ENCODE measurements at regions not wholly inside any gene's neighbourhood (a gene's known extent, or its start where the extent isn't known, plus 50 kb on each side); places are given as distances from the start of the nearest gene placed in this dataset.

DNA sequence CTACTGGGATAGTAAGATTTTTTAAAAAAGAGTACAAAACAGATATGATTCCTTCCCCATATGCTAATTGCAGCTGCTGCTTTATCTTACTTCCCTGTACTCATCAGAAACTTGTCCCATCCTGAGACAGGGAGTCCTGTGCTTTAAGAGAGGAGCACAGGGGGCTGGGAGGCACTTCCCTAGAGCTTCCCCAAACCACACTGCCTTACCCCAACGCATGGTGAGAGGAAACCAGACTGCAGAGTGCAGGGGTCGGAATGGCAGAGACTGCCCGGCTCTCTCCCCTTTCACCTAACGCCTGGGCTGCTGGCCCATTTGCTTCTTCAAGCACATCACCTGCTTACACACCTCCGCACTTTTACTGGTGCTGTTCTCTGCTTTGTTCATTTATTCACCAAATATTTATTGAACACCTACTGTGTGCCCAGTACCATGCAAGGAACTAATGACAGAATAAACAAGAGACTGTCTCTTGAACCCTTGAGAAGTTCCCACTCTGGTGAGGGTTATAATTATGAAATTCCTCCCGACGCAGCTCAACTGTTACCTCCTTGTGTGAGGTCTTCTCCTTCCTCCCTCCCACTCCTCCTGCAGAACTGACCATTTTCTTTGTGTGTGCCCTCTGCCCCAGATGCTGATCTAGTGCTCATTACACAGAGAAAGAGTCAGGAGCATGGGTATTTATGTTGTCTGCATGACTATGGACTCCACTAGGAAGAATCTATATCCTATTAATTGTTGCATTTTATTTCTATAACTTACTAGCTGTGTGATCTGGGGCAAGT, 289.7 kb downstream of the TCF7L2 start:
- in situ Hi-C loops (cut with HindIII; ENCODE audit: low pct_unique_long_range_greater_than_20kb, low sequenced_read_pairs), result no loop called here
- no peak for TF ChIP-seq JUND (IDR thresholded peaks at IDR 0.05; ENCODE audit: low read depth)
- DNase-seq (ENCODE audit: low read depth in 1 of 2, low spot score in 1 of 2), result no peak

DNA sequence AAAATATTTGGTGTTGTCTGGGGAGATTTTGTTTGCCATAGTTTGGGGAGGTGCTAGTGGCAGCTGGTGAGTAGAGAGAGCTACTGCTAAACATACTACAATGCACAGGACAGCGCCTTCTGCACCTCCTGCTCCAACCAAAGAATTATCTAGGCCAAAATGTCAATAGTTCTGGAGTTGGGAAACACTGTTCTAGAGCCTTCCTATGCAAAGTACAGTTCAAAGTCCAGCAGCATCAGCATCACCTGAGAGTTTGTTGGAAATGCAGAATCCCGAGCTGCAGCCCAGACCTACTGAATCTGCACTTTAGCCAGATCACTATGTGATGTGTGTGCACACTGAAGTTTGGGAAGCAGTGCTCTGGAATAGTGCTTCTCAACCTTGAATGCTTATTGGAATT, 290.7 kb downstream of the TCF7L2 start:
- DNase-seq (ENCODE audit: low read depth in 1 of 2, low spot score in 1 of 2), result no peak
- in situ Hi-C loops (cut with HindIII; ENCODE audit: low pct_unique_long_range_greater_than_20kb, low sequenced_read_pairs), result no loop called here
- TF ChIP-seq JUND (IDR thresholded peaks at IDR 0.05; ENCODE audit: low read depth), result no peak

- no peak for DNase-seq (ENCODE audit: low read depth in 1 of 2, low spot score in 1 of 2)
- TF ChIP-seq JUND (IDR thresholded peaks at IDR 0.05; ENCODE audit: low read depth), result no peak
- in situ Hi-C loops (cut with HindIII; ENCODE audit: low pct_unique_long_range_greater_than_20kb, low sequenced_read_pairs), result no loop called here
These were observed 291.7 kb downstream of the TCF7L2 start for GRCh38 chr10:113241599-113242360.

- in situ Hi-C loops (cut with HindIII; ENCODE audit: low pct_unique_long_range_greater_than_20kb, low sequenced_read_pairs), result no loop called here
- no peak for DNase-seq (ENCODE audit: low read depth in 1 of 2, low spot score in 1 of 2)
- no peak for TF ChIP-seq JUND (IDR thresholded peaks at IDR 0.05; ENCODE audit: low read depth)
These were observed 293.3 kb downstream of the TCF7L2 start for GRCh38 chr10:113243311-113243710.

DNA sequence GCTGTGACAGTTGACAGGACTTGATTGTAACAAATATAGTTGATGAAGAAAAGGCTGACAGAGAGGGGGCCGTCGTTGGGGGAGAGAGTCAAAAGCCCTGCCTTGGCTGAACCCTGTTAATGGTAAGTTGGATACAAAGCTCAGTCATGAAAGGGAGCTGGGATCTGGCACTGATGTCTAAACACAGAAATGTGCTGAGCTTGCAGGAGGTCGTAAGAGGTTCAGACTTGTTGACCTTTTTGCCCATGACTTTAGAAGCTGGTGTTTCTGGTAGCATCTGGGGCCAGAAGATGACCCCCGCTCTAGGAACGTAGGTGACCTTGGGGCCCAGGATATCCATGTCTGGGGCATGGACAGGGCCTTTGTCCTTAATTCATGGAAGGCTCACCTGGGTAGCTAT, 294.7 kb downstream of the TCF7L2 start:
- in situ Hi-C loops (cut with HindIII; ENCODE audit: low pct_unique_long_range_greater_than_20kb, low sequenced_read_pairs), result no loop called here

DNA sequence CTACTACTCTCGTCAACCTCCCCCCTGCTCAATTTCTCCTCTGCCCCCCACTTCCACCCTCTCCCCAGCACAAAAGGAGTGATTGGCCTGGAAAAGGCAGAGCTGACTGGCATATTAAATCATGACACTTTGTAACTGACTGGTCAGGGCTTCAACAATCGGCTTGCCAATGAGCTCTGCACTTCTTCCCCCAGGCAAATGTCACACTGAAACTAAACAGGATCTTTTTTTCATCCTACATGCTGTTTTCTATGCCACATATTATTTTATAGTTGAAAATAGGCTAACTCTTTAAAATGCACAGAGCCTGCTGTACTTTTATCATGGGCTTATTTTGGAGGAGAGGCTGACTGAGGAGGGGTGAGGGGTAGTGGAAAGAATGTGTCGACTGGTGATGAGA, 295.2 kb downstream of the TCF7L2 start:
- in situ Hi-C loops (cut with HindIII; ENCODE audit: low pct_unique_long_range_greater_than_20kb, low sequenced_read_pairs), result no loop called here
- TF ChIP-seq JUND (IDR thresholded peaks at IDR 0.05; ENCODE audit: low read depth), result no peak
- DNase-seq (ENCODE audit: low read depth in 1 of 2, low spot score in 1 of 2), result no peak

More for the DNA sequence above, 294.7 kb downstream of the TCF7L2 start:
- no peak for TF ChIP-seq JUND (IDR thresholded peaks at IDR 0.05; ENCODE audit: low read depth)
- no peak for DNase-seq (ENCODE audit: low read depth in 1 of 2, low spot score in 1 of 2)

- in situ Hi-C loops (cut with HindIII; ENCODE audit: low pct_unique_long_range_greater_than_20kb, low sequenced_read_pairs), result no loop called here
- TF ChIP-seq JUND (IDR thresholded peaks at IDR 0.05; ENCODE audit: low read depth), result no peak
- DNase-seq (ENCODE audit: low read depth in 1 of 2, low spot score in 1 of 2), result no peak
These were observed 297.0 kb downstream of the TCF7L2 start for GRCh38 chr10:113247050-113247449.

- DNase-seq (ENCODE audit: low read depth in 1 of 2, low spot score in 1 of 2), result no peak
- TF ChIP-seq JUND (IDR thresholded peaks at IDR 0.05; ENCODE audit: low read depth), result no peak
- in situ Hi-C loops (cut with HindIII; ENCODE audit: low pct_unique_long_range_greater_than_20kb, low sequenced_read_pairs), result no loop called here
These were observed 299.9 kb upstream of the HABP2 start for GRCh38 chr10:113252650-113253618.

DNA sequence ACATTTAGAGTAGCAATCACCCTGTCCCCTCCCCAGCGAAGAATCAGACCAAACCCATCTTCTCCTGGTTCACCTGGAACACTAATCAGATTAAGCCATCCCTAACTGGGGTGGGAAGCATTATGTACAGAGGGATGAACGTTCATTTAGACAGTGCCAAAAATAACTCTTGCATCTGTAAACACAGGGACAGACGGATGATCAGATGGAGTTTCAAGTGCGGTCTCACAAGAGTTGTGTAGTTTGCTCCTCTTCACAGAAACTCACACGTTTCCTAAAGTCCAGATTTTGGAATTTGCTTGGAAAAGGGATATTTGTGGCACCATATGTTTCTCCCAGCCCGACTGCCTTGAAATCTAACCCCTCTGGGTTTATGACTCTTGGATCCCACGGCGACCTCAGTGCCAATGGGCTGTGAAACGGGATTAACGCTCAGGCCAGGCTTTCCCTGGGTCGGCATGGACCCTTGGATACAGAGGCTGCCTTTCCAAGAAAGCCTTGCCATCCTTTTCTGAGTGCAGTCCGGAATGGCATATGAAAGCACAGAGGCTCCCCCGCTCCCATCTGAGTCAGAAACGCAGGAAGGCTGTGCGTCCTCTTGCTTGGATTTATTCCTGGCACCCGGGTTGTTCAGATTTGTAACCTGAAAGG, 293.2 kb upstream of the HABP2 start:
- no peak for DNase-seq (ENCODE audit: low read depth in 1 of 2, low spot score in 1 of 2)
- TF ChIP-seq JUND (IDR thresholded peaks at IDR 0.05; ENCODE audit: low read depth), result no peak
- in situ Hi-C loops (cut with HindIII; ENCODE audit: low pct_unique_long_range_greater_than_20kb, low sequenced_read_pairs), result no loop called here

DNA sequence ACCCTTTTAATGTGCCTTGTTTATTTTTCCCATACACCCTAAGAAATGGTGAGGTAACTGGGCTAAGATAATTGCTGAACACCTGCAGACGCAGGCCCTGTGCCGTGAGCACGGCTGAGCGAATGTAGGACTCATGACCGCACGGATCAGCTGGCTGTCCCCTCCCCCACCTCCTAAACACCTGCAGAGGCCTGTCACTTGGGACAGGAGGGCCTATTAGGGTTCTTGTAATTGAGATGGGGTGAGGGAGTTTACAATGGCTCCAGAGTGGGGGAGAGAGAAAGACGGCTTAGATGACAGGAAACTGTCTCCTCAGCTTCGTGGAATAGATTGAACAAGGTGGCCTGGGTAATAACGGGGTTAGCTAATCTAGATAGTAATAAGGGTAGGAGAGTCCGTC, 291.7 kb upstream of the HABP2 start:
- in situ Hi-C loops (cut with HindIII; ENCODE audit: low pct_unique_long_range_greater_than_20kb, low sequenced_read_pairs), result no loop called here
- no peak for TF ChIP-seq JUND (IDR thresholded peaks at IDR 0.05; ENCODE audit: low read depth)
- no peak for DNase-seq (ENCODE audit: low read depth in 1 of 2, low spot score in 1 of 2)

DNA sequence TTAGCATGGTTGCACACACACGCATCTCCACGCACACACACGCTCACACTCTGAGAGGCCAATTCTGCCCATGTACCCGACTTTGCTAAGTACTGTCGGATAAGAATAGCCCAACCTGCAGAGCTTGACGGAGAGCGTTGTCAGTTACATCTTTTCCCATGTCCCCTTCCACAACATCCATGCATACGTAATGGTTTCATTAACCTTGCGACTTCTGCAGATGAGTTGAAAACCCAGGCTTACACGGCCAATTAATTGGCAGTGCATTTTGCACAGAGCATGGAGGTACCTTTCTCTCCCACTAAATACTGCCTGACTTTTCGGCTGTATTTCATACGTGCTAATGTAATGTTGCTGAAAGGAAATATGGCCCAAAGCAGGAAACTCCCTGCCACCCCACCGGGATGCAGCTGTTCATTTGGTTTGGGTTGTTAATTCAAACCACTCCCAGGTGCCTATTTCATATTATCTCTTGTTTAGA, 291.2 kb upstream of the HABP2 start:
- no peak for DNase-seq (ENCODE audit: low read depth in 1 of 2, low spot score in 1 of 2)
- in situ Hi-C loops (cut with HindIII; ENCODE audit: low pct_unique_long_range_greater_than_20kb, low sequenced_read_pairs), result no loop called here
- TF ChIP-seq JUND (IDR thresholded peaks at IDR 0.05; ENCODE audit: low read depth), result no peak

- no peak for TF ChIP-seq JUND (IDR thresholded peaks at IDR 0.05; ENCODE audit: low read depth)
- in situ Hi-C loops (cut with HindIII; ENCODE audit: low pct_unique_long_range_greater_than_20kb, low sequenced_read_pairs), result no loop called here
- DNase-seq (ENCODE audit: low read depth in 1 of 2, low spot score in 1 of 2), result no peak
These were observed 289.8 kb upstream of the HABP2 start for GRCh38 chr10:113263056-113263455.
